ENCODE measurements at regions not wholly inside any gene's neighbourhood (a gene's known extent, or its start where the extent isn't known, plus 50 kb on each side); places are given as distances from the start of the nearest gene placed in this dataset.

GRCh38 chr9:7259544-7260241, 501.9 kb downstream of the KDM4C start:
- TF ChIP-seq, protein P1, sequence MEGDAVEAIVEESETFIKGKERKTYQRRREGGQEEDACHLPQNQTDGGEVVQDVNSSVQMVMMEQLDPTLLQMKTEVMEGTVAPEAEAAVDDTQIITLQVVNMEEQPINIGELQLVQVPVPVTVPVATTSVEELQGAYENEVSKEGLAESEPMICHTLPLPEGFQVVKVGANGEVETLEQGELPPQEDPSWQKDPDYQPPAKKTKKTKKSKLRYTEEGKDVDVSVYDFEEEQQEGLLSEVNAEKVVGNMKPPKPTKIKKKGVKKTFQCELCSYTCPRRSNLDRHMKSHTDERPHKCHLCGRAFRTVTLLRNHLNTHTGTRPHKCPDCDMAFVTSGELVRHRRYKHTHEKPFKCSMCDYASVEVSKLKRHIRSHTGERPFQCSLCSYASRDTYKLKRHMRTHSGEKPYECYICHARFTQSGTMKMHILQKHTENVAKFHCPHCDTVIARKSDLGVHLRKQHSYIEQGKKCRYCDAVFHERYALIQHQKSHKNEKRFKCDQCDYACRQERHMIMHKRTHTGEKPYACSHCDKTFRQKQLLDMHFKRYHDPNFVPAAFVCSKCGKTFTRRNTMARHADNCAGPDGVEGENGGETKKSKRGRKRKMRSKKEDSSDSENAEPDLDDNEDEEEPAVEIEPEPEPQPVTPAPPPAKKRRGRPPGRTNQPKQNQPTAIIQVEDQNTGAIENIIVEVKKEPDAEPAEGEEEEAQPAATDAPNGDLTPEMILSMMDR (IDR thresholded peaks at IDR 0.05), result no peak
- Histone ChIP-seq H3K4me3 (no peak overlapping the region), H3K27me3 (no peaks in the 10 kb centered on the region), H3K36me3 (no peaks in the 10 kb centered on the region), H3K9me3 (no peaks in the 10 kb centered on the region), H3K27ac (no peak overlapping the region), H3K4me1 (no peaks in the 10 kb centered on the region)
- intact Hi-C loops (cut with DNase I), result no loop called here
- DNase-seq (ENCODE audit: low spot score in 2 of 2), result no peak

DNA sequence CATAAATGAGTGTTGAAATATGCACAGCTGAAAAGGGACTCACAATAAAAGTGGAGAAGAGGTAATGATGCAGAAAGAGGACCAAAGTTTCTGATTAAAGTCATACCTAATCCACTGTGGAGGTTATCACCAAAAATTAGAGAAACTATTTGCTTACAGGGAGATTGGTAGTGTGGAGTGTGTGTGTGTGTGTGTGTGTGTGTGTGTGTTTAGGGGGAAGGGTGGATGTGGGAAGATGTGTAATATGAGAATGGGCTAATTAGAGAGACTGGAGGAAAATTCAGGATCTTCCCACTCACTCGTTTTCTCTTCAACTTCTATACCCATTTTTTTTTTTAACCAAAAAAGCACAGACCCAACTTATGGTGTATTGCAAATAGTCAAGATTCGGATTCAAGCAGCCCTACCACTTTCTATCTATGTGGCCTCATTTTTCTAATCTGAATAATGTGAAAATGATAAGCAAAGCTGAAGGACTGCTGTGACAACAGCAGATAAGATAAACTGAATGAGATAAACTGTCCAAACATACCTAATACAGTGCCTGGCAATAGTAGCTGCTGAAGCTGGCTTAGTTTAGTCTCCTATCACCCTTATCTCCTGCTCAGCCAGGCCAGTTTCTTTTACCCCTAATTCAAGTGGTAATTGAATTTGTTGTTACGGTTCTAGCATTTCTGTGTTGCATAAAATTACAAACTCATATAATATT, 501.1 kb downstream of the KDM4C start:
- Histone ChIP-seq H3K36me3 (no peaks in the 10 kb centered on the region), H3K27ac (no peak overlapping the region), H3K4me3 (no peak overlapping the region), H3K27me3 (no peaks in the 10 kb centered on the region), H3K9me3 (no peaks in the 10 kb centered on the region), H3K4me1 (no peaks in the 10 kb centered on the region)
- DNase-seq (ENCODE audit: low spot score in 2 of 2), result no peak
- intact Hi-C loops (cut with DNase I), result no loop called here
- TF ChIP-seq, protein P1 (IDR thresholded peaks at IDR 0.05), result no peak

GRCh38 chr9:7246917-7247522, 489.2 kb downstream of the KDM4C start:
- Histone ChIP-seq H3K27me3 (no peaks in the 10 kb centered on the region), H3K4me1 (no peaks in the 10 kb centered on the region), H3K9me3 (no peaks in the 10 kb centered on the region), H3K36me3 (no peaks in the 10 kb centered on the region), H3K27ac (no peak overlapping the region), H3K4me3 (no peak overlapping the region)
- TF ChIP-seq, protein P1 (IDR thresholded peaks at IDR 0.05), result no peak
- no peak for DNase-seq (ENCODE audit: low spot score in 2 of 2)
- intact Hi-C loops (cut with DNase I), result no loop called here

DNA sequence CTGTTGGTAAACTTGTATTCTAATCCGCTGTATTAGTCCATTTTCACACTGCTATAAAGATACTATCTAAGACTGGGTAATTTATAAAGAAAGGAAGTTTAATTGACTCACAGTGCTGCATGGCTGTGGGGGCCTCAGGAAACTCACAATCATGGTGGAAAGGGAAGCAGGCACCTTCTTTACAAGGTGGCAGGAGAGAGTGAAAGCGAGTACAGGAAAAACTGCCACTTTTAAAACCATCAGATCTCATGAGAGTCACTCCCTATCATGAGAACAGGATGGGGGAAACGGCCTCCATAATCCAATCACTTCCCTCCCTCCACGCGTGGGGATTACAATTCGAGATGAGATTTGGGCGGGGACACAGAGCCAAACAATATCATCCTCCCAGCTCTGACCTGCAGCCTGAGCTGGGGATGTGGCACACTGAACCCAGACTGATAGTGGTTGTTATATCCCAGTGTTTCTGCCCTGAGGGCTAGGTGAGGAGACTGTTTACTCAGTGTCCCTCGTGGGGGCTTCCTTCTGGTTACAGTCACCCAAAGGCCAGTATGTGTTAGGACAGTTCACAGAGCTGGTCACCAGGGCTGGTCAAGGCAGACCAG, 488.3 kb downstream of the KDM4C start:
- intact Hi-C loops (cut with DNase I), result no loop called here
- Histone ChIP-seq H3K36me3 (no peaks in the 10 kb centered on the region), H3K4me3 (no peak overlapping the region), H3K4me1 (no peaks in the 10 kb centered on the region), H3K27me3 (no peaks in the 10 kb centered on the region), H3K9me3 (no peaks in the 10 kb centered on the region), H3K27ac (no peak overlapping the region)
- TF ChIP-seq, protein P1 (IDR thresholded peaks at IDR 0.05), result no peak
- DNase-seq (ENCODE audit: low spot score in 2 of 2), result no peak

DNA sequence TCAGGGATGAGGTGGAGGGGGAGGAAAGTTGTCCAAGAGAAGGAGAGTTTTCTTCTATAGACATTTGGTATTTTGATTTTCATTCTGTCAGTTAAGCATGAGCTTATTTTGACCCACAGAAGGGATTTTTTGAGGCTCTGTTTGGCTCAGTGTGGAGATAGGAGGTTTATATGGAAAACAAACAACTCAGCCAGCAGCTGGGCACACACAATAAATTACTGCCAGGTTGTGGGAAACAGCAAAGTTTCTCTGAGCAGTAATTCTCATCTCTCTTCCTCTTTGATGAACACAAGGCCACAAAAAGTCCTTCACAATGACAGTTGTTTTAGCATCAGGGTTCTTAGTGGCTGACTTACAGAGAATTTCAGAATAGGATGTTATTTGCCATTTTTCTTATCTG, 486.1 kb downstream of the KDM4C start:
- TF ChIP-seq, protein P1 (IDR thresholded peaks at IDR 0.05), result no peak
- Histone ChIP-seq H3K27me3 (no peaks in the 10 kb centered on the region), H3K36me3 (no peaks in the 10 kb centered on the region), H3K9me3 (no peaks in the 10 kb centered on the region), H3K27ac (no peak overlapping the region), H3K4me3 (no peak overlapping the region), H3K4me1 (no peaks in the 10 kb centered on the region)
- DNase-seq (ENCODE audit: low spot score in 2 of 2), result no peak
- intact Hi-C loops (cut with DNase I), result no loop called here
